OCI-LY3 (cell line): ENCODE measurements at regions not wholly inside any gene's neighbourhood (a gene's known extent, or its start where the extent isn't known, plus 50 kb on each side); places are given as distances from the start of the nearest gene placed in this dataset.

Source experiments
- H2AFZ ChIP-seq: fragments of 200-600, 300-600 bp; shearing (Covaris generic); 2 replicates; pipeline ENCODE4 v1.6.0; 2014; ENCODE audit warnings: antibody characterized with exemption, low read depth, low read length
- H3K27ac ChIP-seq: fragments of 200-600, 300-600 bp; sonication (generic); 2 replicates; pipeline ENCODE4 v1.5.1; 2014; ENCODE audit warnings: mild to moderate bottlenecking, low read length, moderate library complexity, mixed read lengths
- H3K27me3 ChIP-seq: fragments of 200-600, 300-600 bp; sonication (generic); 2 replicates; pipeline ENCODE4 v1.6.1; 2014; ENCODE audit warnings: low read depth, low read length, mixed read lengths
- H3K36me3 ChIP-seq: fragments of 200-600, 300-600 bp; sonication (generic); replicated peaks from 2 replicates; pipeline ENCODE3; 2014; ENCODE audit warnings: low read depth, low read length, mixed read lengths
- H3K4me1 ChIP-seq: fragments of 300-600, 200-600 bp; sonication (generic); 2 replicates; pipeline ENCODE4 v1.6.1; 2014; ENCODE audit warnings: low read length, mixed read lengths
- H3K4me2 ChIP-seq: fragments of 200-600, 300-600 bp; sonication (generic); 2 replicates; pipeline ENCODE4 v1.6.1; 2014; ENCODE audit warnings: low read length, mixed read lengths
- H3K4me3 ChIP-seq: fragments of 300-600, 200-600 bp; sonication (generic); 2 replicates; pipeline ENCODE4 v1.5.1; 2014; ENCODE audit warnings: antibody characterized with exemption, mild to moderate bottlenecking, low read length, moderate library complexity
- H3K79me2 ChIP-seq: fragments of 300-600, 200-600 bp; shearing (Covaris generic); 2 replicates; pipeline ENCODE4 v1.6.1; 2014; ENCODE audit warnings: mild to moderate bottlenecking, low read length, mixed read lengths
- H3K9ac ChIP-seq: fragments of 300-600, 200-600 bp; shearing (Covaris generic); 2 replicates; pipeline ENCODE4 v1.6.0; 2014; ENCODE audit warnings: mild to moderate bottlenecking, low read length, moderate library complexity
- H3K9me3 ChIP-seq: fragments of 200-600, 300-600 bp; shearing (Covaris generic); 2 replicates; pipeline ENCODE4 v1.6.1; 2014; ENCODE audit warnings: low read length, mixed read lengths; ENCODE audit not compliant: insufficient read depth
- H4K20me1 ChIP-seq: fragments of 200-600, 300-600 bp; sonication (generic); 2 replicates; pipeline ENCODE4 v1.6.1; 2016; ENCODE audit warnings: low read length, mixed read lengths; ENCODE audit not compliant: insufficient read depth
- CTCF ChIP-seq: fragments of 200-600, 300-600 bp; sonication (generic); IDR thresholded peaks from 2 replicates; pipeline ENCODE4 v1.5.1; 2014; ENCODE audit warnings: antibody characterized with exemption, low read length, low read depth
- EZH2phosphoT487 ChIP-seq: fragments of 200-600 bp; shearing (Covaris generic); IDR thresholded peaks from 2 replicates; pipeline ENCODE4 v1.6.1; 2018; ENCODE audit warnings: antibody characterized with exemption, mixed run types, low read depth

- H3K4me2 ChIP-seq: no peak overlapping the region
- TF ChIP-seq CTCF (no peak), EZH2phosphoT487 (no peak)
Measured at GRCh38 chr10:107767185-107767584, 602.7 kb upstream of the SORCS1 start.

GRCh38 chr10:107754814-107755213 is 590.3 kb upstream of the SORCS1 start:
- Histone ChIP-seq H3K36me3 (no peaks in the 10 kb centered on the region), H4K20me1 (no peaks in the 10 kb centered on the region), H3K4me2 (no peak overlapping the region), H3K4me3 (no peak overlapping the region), H3K27me3 (no peaks in the 10 kb centered on the region), H3K4me1 (no peaks in the 10 kb centered on the region), H3K79me2 (no peaks in the 10 kb centered on the region), H2AFZ (no peak overlapping the region), H3K9ac (no peak overlapping the region), H3K27ac (no peak overlapping the region), H3K9me3 (no peaks in the 10 kb centered on the region)
- TF ChIP-seq EZH2phosphoT487 (no peak), CTCF (no peak)

More at GRCh38 chr10:107767185-107767584, 602.7 kb upstream of the SORCS1 start:
- Histone ChIP-seq H3K79me2 (no peaks in the 10 kb centered on the region), H4K20me1 (no peaks in the 10 kb centered on the region), H2AFZ (no peak overlapping the region), H3K27ac (no peak overlapping the region), H3K9ac (no peak overlapping the region), H3K9me3 (no peaks in the 10 kb centered on the region), H3K4me3 (no peak overlapping the region), H3K4me1 (no peaks in the 10 kb centered on the region), H3K36me3 (no peaks in the 10 kb centered on the region), H3K27me3 (no peaks in the 10 kb centered on the region)

DNA sequence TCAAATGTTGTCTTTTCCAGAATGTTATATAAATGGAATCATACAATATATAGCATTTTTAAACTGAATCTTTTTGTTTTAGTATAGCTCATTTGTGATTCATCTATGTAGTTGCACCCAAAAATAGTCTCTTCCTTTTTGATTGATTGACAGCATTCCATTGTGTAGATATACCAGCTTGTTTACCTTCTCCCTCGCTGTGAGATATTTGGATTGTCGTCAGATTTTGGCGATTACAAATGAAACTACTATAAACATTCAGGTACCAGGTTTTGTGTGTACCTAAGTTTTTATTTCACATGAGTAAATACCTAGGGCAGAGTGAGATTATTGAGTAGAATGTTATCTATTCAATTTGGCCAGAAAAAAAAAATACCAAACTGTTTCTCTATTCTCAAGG is 584.7 kb upstream of the SORCS1 start:
- Histone ChIP-seq H3K79me2 (no peaks in the 10 kb centered on the region), H3K9ac (no peak overlapping the region), H3K4me3 (no peak overlapping the region), H2AFZ (no peak overlapping the region), H3K36me3 (no peaks in the 10 kb centered on the region), H4K20me1 (no peaks in the 10 kb centered on the region), H3K27me3 (no peaks in the 10 kb centered on the region), H3K4me2 (no peak overlapping the region), H3K4me1 (no peaks in the 10 kb centered on the region), H3K27ac (no peak overlapping the region), H3K9me3 (no peaks in the 10 kb centered on the region)
- no peak for TF ChIP-seq CTCF
- no peak for TF ChIP-seq EZH2phosphoT487

GRCh38 chr10:107747851-107748250 is 583.3 kb upstream of the SORCS1 start:
- no peak overlapping the region for H3K9ac ChIP-seq
- no peak overlapping the region for H3K4me2 ChIP-seq
- TF ChIP-seq CTCF (no peak), EZH2phosphoT487 (no peak)
- no peaks in the 10 kb centered on the region for H3K36me3 ChIP-seq
- H3K4me1 ChIP-seq: no peaks in the 10 kb centered on the region
- no peaks in the 10 kb centered on the region for H3K27me3 ChIP-seq
- no peaks in the 10 kb centered on the region for H3K79me2 ChIP-seq
- no peak overlapping the region for H2AFZ ChIP-seq
- H4K20me1 ChIP-seq: no peaks in the 10 kb centered on the region
- H3K27ac ChIP-seq: no peak overlapping the region
- no peaks in the 10 kb centered on the region for H3K9me3 ChIP-seq
- no peak overlapping the region for H3K4me3 ChIP-seq
